ENCODE measurements at regions not wholly inside any gene's neighbourhood (a gene's known extent, or its start where the extent isn't known, plus 50 kb on each side); places are given as distances from the start of the nearest gene placed in this dataset.
A peak's percentile ranks its signal among the peaks of the same experiment; 100 is the strongest.

- no peak for DNase-seq (ENCODE audit: extremely low read depth in 1 of 11, low read depth in 9 of 11, low spot score in 4 of 11)
Measured at GRCh38 chr17:77443748-77444260, 303.0 kb downstream of the SEC14L1 start.

- no peak for DNase-seq (ENCODE audit: extremely low read depth in 1 of 11, low read depth in 9 of 11, low spot score in 4 of 11)
Measured at GRCh38 chr17:77444628-77444983, 303.8 kb downstream of the SEC14L1 start.

- no peak for DNase-seq (ENCODE audit: extremely low read depth in 1 of 11, low read depth in 9 of 11, low spot score in 4 of 11)
Measured at GRCh38 chr17:77444984-77445759, 304.4 kb downstream of the SEC14L1 start.

- no peak for DNase-seq (ENCODE audit: extremely low read depth in 1 of 11, low read depth in 9 of 11, low spot score in 4 of 11)
Measured at GRCh38 chr17:77445760-77446532, 305.2 kb downstream of the SEC14L1 start.

- no peak for DNase-seq (ENCODE audit: extremely low read depth in 1 of 11, low read depth in 9 of 11, low spot score in 4 of 11)
Measured at GRCh38 chr17:77446940-77447634, 306.3 kb downstream of the SEC14L1 start.

- no peak for DNase-seq (ENCODE audit: extremely low read depth in 1 of 11, low read depth in 9 of 11, low spot score in 4 of 11)
Measured at GRCh38 chr17:77449373-77449907, 308.7 kb downstream of the SEC14L1 start.

GRCh38 chr17:77449908-77450741 lies 309.4 kb downstream of the SEC14L1 start:
- DNase-seq (ENCODE audit: extremely low read depth in 1 of 11, low read depth in 9 of 11, low spot score in 4 of 11), result no peak

GRCh38 chr17:77450742-77451244 lies 310.0 kb downstream of the SEC14L1 start:
- DNase-seq (ENCODE audit: extremely low read depth in 1 of 11, low read depth in 9 of 11, low spot score in 4 of 11), result no peak

- peak in 3 of 11 donors; percentile 74 to 81 (median 78) for DNase-seq (ENCODE audit: extremely low read depth in 1 of 11, low read depth in 9 of 11, low spot score in 4 of 11)
Measured at GRCh38 chr17:77451245-77451893, 310.6 kb downstream of the SEC14L1 start.

GRCh38 chr17:77451894-77452852 lies 311.4 kb downstream of the SEC14L1 start:
- no peak for DNase-seq (ENCODE audit: extremely low read depth in 1 of 11, low read depth in 9 of 11, low spot score in 4 of 11)

- no peak for DNase-seq (ENCODE audit: extremely low read depth in 1 of 11, low read depth in 9 of 11, low spot score in 4 of 11)
Measured at GRCh38 chr17:77453613-77454241, 313.0 kb downstream of the SEC14L1 start.

- DNase-seq (ENCODE audit: extremely low read depth in 1 of 11, low read depth in 9 of 11, low spot score in 4 of 11), result no peak
Measured at GRCh38 chr17:77454242-77455095, 313.7 kb downstream of the SEC14L1 start.

- no peak for DNase-seq (ENCODE audit: extremely low read depth in 1 of 11, low read depth in 9 of 11, low spot score in 4 of 11)
Measured at GRCh38 chr17:77455111-77455890, 314.5 kb downstream of the SEC14L1 start.

GRCh38 chr17:77455891-77456260 lies 315.1 kb downstream of the SEC14L1 start:
- no peak for DNase-seq (ENCODE audit: extremely low read depth in 1 of 11, low read depth in 9 of 11, low spot score in 4 of 11)

Measured in renal cortex interstitium (tissue), 11 donors.